ENCODE measurements at regions not wholly inside any gene's neighbourhood (a gene's known extent, or its start where the extent isn't known, plus 50 kb on each side); places are given as distances from the start of the nearest gene placed in this dataset.

DNA sequence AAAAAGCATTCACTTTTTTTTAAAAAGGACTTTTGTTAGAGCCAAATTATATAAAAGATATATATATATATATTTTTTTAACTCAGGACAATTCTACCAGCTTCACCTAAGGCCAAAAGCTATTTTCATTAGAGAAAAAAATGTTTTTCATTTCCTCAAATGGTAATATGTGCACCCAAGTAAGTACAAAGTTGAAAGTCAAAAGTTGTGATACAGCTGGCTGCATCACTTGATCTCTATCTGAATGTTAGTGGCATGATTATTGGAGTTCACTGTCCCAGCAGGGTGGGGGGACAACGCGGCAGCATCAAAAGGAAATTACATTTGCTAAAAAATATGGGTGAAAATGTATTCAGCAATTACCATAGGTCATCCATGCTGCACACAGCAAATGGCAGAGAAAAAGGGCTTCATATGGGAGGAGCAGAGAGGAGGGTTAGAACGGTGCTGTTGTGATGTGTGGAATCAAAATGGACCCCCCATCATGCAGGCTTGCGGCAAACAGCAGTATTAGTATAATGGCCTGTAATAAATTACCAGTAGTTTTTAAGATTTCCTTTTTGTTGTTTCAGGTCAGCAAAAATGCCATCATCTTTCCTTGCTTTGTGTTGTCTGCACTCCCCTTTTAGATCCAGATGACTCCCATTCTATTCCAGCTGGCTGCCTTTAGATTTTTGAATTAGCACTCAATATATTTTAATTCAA, 253.7 kb downstream of the MAT2B start:
- Histone ChIP-seq H3K36me3 (no peaks in the 10 kb centered on the region), H3K27me3 (no peaks in the 10 kb centered on the region), H3K27ac (no peak overlapping the region), H3K9me3 (ENCODE audit: low read depth) (no peaks in the 10 kb centered on the region), H3K4me1 (ENCODE audit: low read depth) (peaks cover 8% of the 10 kb centered on the region), H3K4me3 (no peak overlapping the region)
- DNase-seq (ENCODE audit: low read depth in 1 of 2, low spot score in 1 of 2), result no peak
- TF ChIP-seq, protein P1, sequence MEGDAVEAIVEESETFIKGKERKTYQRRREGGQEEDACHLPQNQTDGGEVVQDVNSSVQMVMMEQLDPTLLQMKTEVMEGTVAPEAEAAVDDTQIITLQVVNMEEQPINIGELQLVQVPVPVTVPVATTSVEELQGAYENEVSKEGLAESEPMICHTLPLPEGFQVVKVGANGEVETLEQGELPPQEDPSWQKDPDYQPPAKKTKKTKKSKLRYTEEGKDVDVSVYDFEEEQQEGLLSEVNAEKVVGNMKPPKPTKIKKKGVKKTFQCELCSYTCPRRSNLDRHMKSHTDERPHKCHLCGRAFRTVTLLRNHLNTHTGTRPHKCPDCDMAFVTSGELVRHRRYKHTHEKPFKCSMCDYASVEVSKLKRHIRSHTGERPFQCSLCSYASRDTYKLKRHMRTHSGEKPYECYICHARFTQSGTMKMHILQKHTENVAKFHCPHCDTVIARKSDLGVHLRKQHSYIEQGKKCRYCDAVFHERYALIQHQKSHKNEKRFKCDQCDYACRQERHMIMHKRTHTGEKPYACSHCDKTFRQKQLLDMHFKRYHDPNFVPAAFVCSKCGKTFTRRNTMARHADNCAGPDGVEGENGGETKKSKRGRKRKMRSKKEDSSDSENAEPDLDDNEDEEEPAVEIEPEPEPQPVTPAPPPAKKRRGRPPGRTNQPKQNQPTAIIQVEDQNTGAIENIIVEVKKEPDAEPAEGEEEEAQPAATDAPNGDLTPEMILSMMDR (IDR thresholded peaks at IDR 0.05; ENCODE audit: low read depth, low read length), result no peak

DNA sequence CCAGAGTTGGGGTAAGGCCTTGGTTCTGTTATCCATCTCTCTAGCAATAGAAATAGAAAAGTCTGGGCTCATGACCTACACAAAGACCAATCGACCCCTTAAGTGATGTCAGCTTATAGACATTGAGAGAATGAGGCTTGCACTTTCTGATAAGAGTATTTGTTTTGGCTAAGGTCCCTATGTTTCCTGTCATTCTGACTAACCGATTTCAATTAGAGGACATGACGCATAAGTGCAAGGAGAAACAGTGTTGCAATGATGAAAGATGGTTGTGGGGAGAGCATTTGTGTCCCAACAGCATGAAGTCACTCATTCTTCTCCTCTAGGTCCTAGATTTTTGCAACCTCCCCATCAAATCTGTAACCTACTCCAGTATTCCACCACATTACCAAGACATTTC, 255.1 kb downstream of the MAT2B start:
- Histone ChIP-seq H3K4me3 (no peak overlapping the region), H3K27me3 (no peaks in the 10 kb centered on the region), H3K36me3 (no peaks in the 10 kb centered on the region), H3K4me1 (ENCODE audit: low read depth) (peaks cover 8% of the 10 kb centered on the region), H3K27ac (peak overlapping the region; percentile 39), H3K9me3 (ENCODE audit: low read depth) (no peaks in the 10 kb centered on the region)
- TF ChIP-seq, protein P1 (IDR thresholded peaks at IDR 0.05; ENCODE audit: low read depth, low read length), result no peak
- DNase-seq (ENCODE audit: low read depth in 1 of 2, low spot score in 1 of 2), result peak; percentile 50 to 98

DNA sequence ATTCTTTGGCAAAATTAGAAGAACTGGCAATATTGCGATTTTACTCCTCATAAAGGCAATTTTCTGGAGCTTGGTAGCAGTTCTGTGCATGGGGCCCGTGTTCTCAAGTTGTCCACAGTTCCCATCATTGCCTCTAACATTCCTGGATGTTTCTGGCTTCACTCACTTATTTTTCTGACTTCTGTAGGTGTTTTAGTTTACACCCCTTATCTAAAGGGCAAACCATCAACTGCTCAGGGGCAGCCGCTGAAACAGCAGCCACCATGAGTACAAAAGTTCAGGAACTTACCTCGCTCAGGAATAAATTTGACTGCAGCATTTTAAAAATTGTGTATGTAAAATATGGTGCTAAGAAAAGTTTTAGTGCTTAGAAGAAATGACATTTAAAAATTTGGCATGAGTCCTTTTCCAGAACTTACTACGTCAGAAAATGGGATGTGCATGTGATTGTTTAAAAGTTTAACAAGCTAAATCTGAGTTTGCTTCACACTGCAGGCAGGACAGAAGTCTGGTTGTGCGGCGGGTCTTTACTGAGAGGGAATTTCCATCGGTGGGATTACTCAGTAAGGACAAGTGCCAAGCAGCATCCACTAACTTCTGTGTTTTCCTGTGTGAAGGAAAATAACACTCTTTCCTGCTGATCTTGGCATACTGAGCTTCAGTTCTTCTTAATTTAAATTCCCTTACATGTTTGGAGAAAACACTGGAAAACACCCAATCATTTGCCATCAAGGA, 261.7 kb downstream of the MAT2B start:
- DNase-seq (ENCODE audit: low read depth in 1 of 2, low spot score in 1 of 2), result peak in 1 of 2 donors; percentile 62
- H3K4me3 ChIP-seq, result no peak overlapping the region
- peak overlapping the region; percentile 78 for H3K27ac ChIP-seq
- H3K4me1 ChIP-seq (ENCODE audit: low read depth), result peaks cover 40% of the 10 kb centered on the region
- H3K36me3 ChIP-seq, result no peaks in the 10 kb centered on the region
- H3K9me3 ChIP-seq (ENCODE audit: low read depth), result no peaks in the 10 kb centered on the region
- no peaks in the 10 kb centered on the region for H3K27me3 ChIP-seq
- TF ChIP-seq, protein P1 (IDR thresholded peaks at IDR 0.05; ENCODE audit: low read depth, low read length), result no peak

DNA sequence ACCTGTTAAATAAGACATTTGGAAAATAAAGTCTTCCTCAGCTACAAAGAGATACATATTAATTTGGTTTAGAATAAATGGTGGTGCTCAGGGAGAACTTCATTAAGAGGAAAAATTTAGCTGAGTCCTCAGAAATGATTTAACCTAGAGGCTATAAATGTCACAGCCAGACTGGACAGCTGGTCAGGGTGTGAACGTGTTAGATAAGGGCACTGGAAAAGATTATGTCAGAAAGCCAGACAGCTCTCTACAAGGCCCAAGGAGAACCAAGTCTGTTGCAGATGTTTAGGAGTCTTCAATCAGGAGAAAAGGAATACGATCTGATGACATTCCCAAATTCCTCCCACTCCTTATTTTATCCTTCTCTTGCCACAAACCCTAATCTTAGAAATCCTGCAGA, 265.2 kb downstream of the MAT2B start:
- Histone ChIP-seq H3K4me1 (ENCODE audit: low read depth) (peaks cover 59% of the 10 kb centered on the region), H3K27me3 (no peaks in the 10 kb centered on the region), H3K4me3 (no peak overlapping the region), H3K27ac (peak overlapping the region; percentile 49), H3K9me3 (ENCODE audit: low read depth) (no peaks in the 10 kb centered on the region), H3K36me3 (no peaks in the 10 kb centered on the region)
- TF ChIP-seq, protein P1 (IDR thresholded peaks at IDR 0.05; ENCODE audit: low read depth, low read length), result no peak
- peak in 1 of 2 donors; percentile 56 for DNase-seq (ENCODE audit: low read depth in 1 of 2, low spot score in 1 of 2)

GRCh38 chr5:163772241-163772640, 266.8 kb downstream of the MAT2B start:
- no peak overlapping the region for H3K4me3 ChIP-seq
- peaks cover 48% of the 10 kb centered on the region for H3K4me1 ChIP-seq (ENCODE audit: low read depth)
- no peaks in the 10 kb centered on the region for H3K9me3 ChIP-seq (ENCODE audit: low read depth)
- TF ChIP-seq, protein P1 (IDR thresholded peaks at IDR 0.05; ENCODE audit: low read depth, low read length), result no peak
- no peaks in the 10 kb centered on the region for H3K36me3 ChIP-seq
- no peaks in the 10 kb centered on the region for H3K27me3 ChIP-seq
- DNase-seq (ENCODE audit: low read depth in 1 of 2, low spot score in 1 of 2), result no peak
- H3K27ac ChIP-seq, result peak overlapping the region; percentile 49

All from cardiac muscle cell (in vitro differentiated cells and primary cell).